Endothelial cell of umbilical vein (primary cell): ENCODE measurements at regions not wholly inside any gene's neighbourhood (a gene's known extent, or its start where the extent isn't known, plus 50 kb on each side); places are given as distances from the start of the nearest gene placed in this dataset.

Experiments used
- CTCF ChIP-seq, 2 donors: IDR thresholded peaks; 1 replicate in 1 of 2; 2 replicates in 1 of 2; pipeline ENCODE4 v1.5.1; 2011; ENCODE audit warnings: low read length in 2 of 2, mild to moderate bottlenecking in 2 of 2, moderate library complexity in 2 of 2, control low read depth in 1 of 2, inconsistent platforms in 1 of 2, low read depth in 1 of 2; ENCODE audit not compliant: insufficient read depth in 1 of 2; ENCODE audit errors: extremely low read depth in 1 of 2
- EZH2 ChIP-seq: IDR thresholded peaks from 2 replicates; pipeline ENCODE4 v1.6.1; 2012; ENCODE audit warnings: borderline replicate concordance, low read depth, mild to moderate bottlenecking, moderate library complexity, low read length, inconsistent platforms; ENCODE audit not compliant: severe bottlenecking
- JUN ChIP-seq: IDR thresholded peaks from 2 replicates; pipeline ENCODE4 v1.6.1; 2011; ENCODE audit warnings: borderline replicate concordance, low read depth; ENCODE audit not compliant: insufficient read length, insufficient read depth
- MYC ChIP-seq: IDR thresholded peaks from one replicate; pipeline ENCODE4 v1.6.1; 2011; ENCODE audit warnings: mild to moderate bottlenecking, low read depth, low read length
- POLR2A ChIP-seq: IDR thresholded peaks from 2 replicates; pipeline ENCODE4 v1.6.1; 2012; ENCODE audit warnings: low read depth, mild to moderate bottlenecking, control low read depth, low read length
- POLR2AphosphoS5 ChIP-seq: IDR thresholded peaks from 2 replicates; pipeline ENCODE4 v1.6.1; 2012; ENCODE audit warnings: low read depth, mild to moderate bottlenecking, control low read depth, low read length, moderate library complexity; ENCODE audit not compliant: insufficient read depth

GRCh38 chr7:142452791-142453190 lies 194.9 kb upstream of the PRSS58 start:
- TF ChIP-seq MYC (no peak), CTCF (IDR thresholded peaks at IDR 0.05; ENCODE audit: extremely low read depth in 1 of 2, insufficient read depth in 1 of 2, low read depth in 1 of 2, low read length in 2 of 2) (no peak), JUN (no peak), POLR2A (no peak), POLR2AphosphoS5 (no peak), EZH2 (no peak)
